OCI-LY3 (cell line): ENCODE measurements at regions not wholly inside any gene's neighbourhood (a gene's known extent, or its start where the extent isn't known, plus 50 kb on each side); places are given as distances from the start of the nearest gene placed in this dataset.

Experiments used
- H2AFZ ChIP-seq: fragments of 200-600, 300-600 bp; shearing (Covaris generic); 2 replicates; pipeline ENCODE4 v1.6.0; 2014; ENCODE audit warnings: antibody characterized with exemption, low read depth, low read length
- H3K27ac ChIP-seq: fragments of 200-600, 300-600 bp; sonication (generic); 2 replicates; pipeline ENCODE4 v1.5.1; 2014; ENCODE audit warnings: mild to moderate bottlenecking, low read length, moderate library complexity, mixed read lengths
- H3K27me3 ChIP-seq: fragments of 200-600, 300-600 bp; sonication (generic); 2 replicates; pipeline ENCODE4 v1.6.1; 2014; ENCODE audit warnings: low read depth, low read length, mixed read lengths
- H3K36me3 ChIP-seq: fragments of 200-600, 300-600 bp; sonication (generic); replicated peaks from 2 replicates; pipeline ENCODE3; 2014; ENCODE audit warnings: low read depth, low read length, mixed read lengths
- H3K4me1 ChIP-seq: fragments of 300-600, 200-600 bp; sonication (generic); 2 replicates; pipeline ENCODE4 v1.6.1; 2014; ENCODE audit warnings: low read length, mixed read lengths
- H3K4me2 ChIP-seq: fragments of 200-600, 300-600 bp; sonication (generic); 2 replicates; pipeline ENCODE4 v1.6.1; 2014; ENCODE audit warnings: low read length, mixed read lengths
- H3K4me3 ChIP-seq: fragments of 300-600, 200-600 bp; sonication (generic); 2 replicates; pipeline ENCODE4 v1.5.1; 2014; ENCODE audit warnings: antibody characterized with exemption, mild to moderate bottlenecking, low read length, moderate library complexity
- H3K79me2 ChIP-seq: fragments of 300-600, 200-600 bp; shearing (Covaris generic); 2 replicates; pipeline ENCODE4 v1.6.1; 2014; ENCODE audit warnings: mild to moderate bottlenecking, low read length, mixed read lengths
- H3K9ac ChIP-seq: fragments of 300-600, 200-600 bp; shearing (Covaris generic); 2 replicates; pipeline ENCODE4 v1.6.0; 2014; ENCODE audit warnings: mild to moderate bottlenecking, low read length, moderate library complexity
- H3K9me3 ChIP-seq: fragments of 200-600, 300-600 bp; shearing (Covaris generic); 2 replicates; pipeline ENCODE4 v1.6.1; 2014; ENCODE audit warnings: low read length, mixed read lengths; ENCODE audit not compliant: insufficient read depth
- H4K20me1 ChIP-seq: fragments of 200-600, 300-600 bp; sonication (generic); 2 replicates; pipeline ENCODE4 v1.6.1; 2016; ENCODE audit warnings: low read length, mixed read lengths; ENCODE audit not compliant: insufficient read depth
- CTCF ChIP-seq: fragments of 200-600, 300-600 bp; sonication (generic); IDR thresholded peaks from 2 replicates; pipeline ENCODE4 v1.5.1; 2014; ENCODE audit warnings: antibody characterized with exemption, low read length, low read depth
- EZH2phosphoT487 ChIP-seq: fragments of 200-600 bp; shearing (Covaris generic); IDR thresholded peaks from 2 replicates; pipeline ENCODE4 v1.6.1; 2018; ENCODE audit warnings: antibody characterized with exemption, mixed run types, low read depth

- no peaks in the 10 kb centered on the region for H3K9me3 ChIP-seq
- H3K79me2 ChIP-seq: no peaks in the 10 kb centered on the region
- H4K20me1 ChIP-seq: no peaks in the 10 kb centered on the region
- H3K27me3 ChIP-seq: no peaks in the 10 kb centered on the region
- no peak overlapping the region for H3K27ac ChIP-seq
- H3K36me3 ChIP-seq: no peaks in the 10 kb centered on the region
- TF ChIP-seq CTCF (no peak), EZH2phosphoT487 (no peak)
- no peak overlapping the region for H3K4me2 ChIP-seq
- H3K4me1 ChIP-seq: no peaks in the 10 kb centered on the region
- no peak overlapping the region for H2AFZ ChIP-seq
- H3K4me3 ChIP-seq: no peak overlapping the region
- H3K9ac ChIP-seq: no peak overlapping the region
Measured at GRCh38 chr6:122553697-122554096, 56.5 kb upstream of the PKIB start.

GRCh38 chr6:122555561-122555960 lies 54.6 kb upstream of the PKIB start:
- Histone ChIP-seq H3K79me2 (no peaks in the 10 kb centered on the region), H3K9me3 (no peaks in the 10 kb centered on the region), H3K4me2 (no peak overlapping the region), H3K9ac (no peak overlapping the region), H3K4me3 (no peak overlapping the region), H4K20me1 (no peaks in the 10 kb centered on the region), H3K36me3 (no peaks in the 10 kb centered on the region), H2AFZ (no peak overlapping the region), H3K27me3 (no peaks in the 10 kb centered on the region), H3K4me1 (no peaks in the 10 kb centered on the region), H3K27ac (no peak overlapping the region)
- TF ChIP-seq CTCF: no peak
- TF ChIP-seq EZH2phosphoT487: no peak

GRCh38 chr6:122558080-122558479 lies 52.1 kb upstream of the PKIB start:
- Histone ChIP-seq H3K9ac (no peak overlapping the region), H3K27me3 (no peaks in the 10 kb centered on the region), H3K79me2 (no peaks in the 10 kb centered on the region), H3K4me3 (no peak overlapping the region), H3K4me2 (no peak overlapping the region), H3K27ac (no peak overlapping the region), H3K4me1 (no peaks in the 10 kb centered on the region), H3K9me3 (no peaks in the 10 kb centered on the region), H4K20me1 (no peaks in the 10 kb centered on the region), H3K36me3 (no peaks in the 10 kb centered on the region), H2AFZ (no peak overlapping the region)
- no peak for TF ChIP-seq EZH2phosphoT487
- no peak for TF ChIP-seq CTCF
